Liver (tissue), 8 donors: ENCODE measurements at regions not wholly inside any gene's neighbourhood (a gene's known extent, or its start where the extent isn't known, plus 50 kb on each side); places are given as distances from the start of the nearest gene placed in this dataset.

Experiments
- DNase-seq: peaks from one replicate; pipeline ENCODE4 v3.0.0-alpha.2; 2017; ENCODE audit warnings: low spot score
- H3K27ac ChIP-seq, 2 donors: one replicate each; pipeline ENCODE4 v1.7.0; 2013; ENCODE audit warnings: inconsistent platforms in 2 of 2, low read length in 2 of 2, control low read depth in 1 of 2, low read depth in 1 of 2, mild to moderate bottlenecking in 1 of 2
- H3K27me3 ChIP-seq, 4 donors: one replicate each; pipeline versions ENCODE4 v1.6.1 to v1.7.0; 2013; ENCODE audit warnings: low read length in 3 of 4, inconsistent platforms in 1 of 4, mild to moderate bottlenecking in 1 of 4, moderate library complexity in 1 of 4; ENCODE audit not compliant: control insufficient read depth in 4 of 4, insufficient read depth in 4 of 4
- H3K36me3 ChIP-seq, 4 donors: one replicate each; pipeline versions ENCODE4 v1.6.1 to v1.7.0; 2013; ENCODE audit warnings: low read length in 3 of 4, mild to moderate bottlenecking in 3 of 4, low read depth in 1 of 4, moderate library complexity in 1 of 4; ENCODE audit not compliant: control insufficient read depth in 4 of 4, insufficient read depth in 3 of 4
- H3K4me1 ChIP-seq, 4 donors: one replicate each; pipeline versions ENCODE4 v1.6.1 to v1.7.0; 2013; ENCODE audit warnings: low read length in 3 of 4, mild to moderate bottlenecking in 3 of 4, moderate library complexity in 1 of 4; ENCODE audit not compliant: control insufficient read depth in 4 of 4, insufficient read depth in 4 of 4
- H3K4me3 ChIP-seq, 3 donors: one replicate each; pipeline versions ENCODE4 v1.6.1 to v1.7.0; 2013; ENCODE audit warnings: low read length in 3 of 3, control low read depth in 1 of 3, low read depth in 1 of 3, mild to moderate bottlenecking in 1 of 3
- H3K9ac ChIP-seq, 2 donors: one replicate each; pipeline ENCODE4 v1.7.0; 2013; ENCODE audit warnings: low read length in 2 of 2, mild to moderate bottlenecking in 2 of 2, moderate library complexity in 2 of 2, control low read depth in 1 of 2, low read depth in 1 of 2
- H3K9me3 ChIP-seq, 4 donors: one replicate each; pipeline versions ENCODE4 v1.6.1 to v1.7.0; 2013; ENCODE audit warnings: low read length in 3 of 4; ENCODE audit not compliant: control insufficient read depth in 4 of 4
- CTCF ChIP-seq: fragments of 150-350 bp; IDR thresholded peaks from 2 replicates; pipeline ENCODE4 v1.5.1; 2017; ENCODE audit warnings: improper control_type of control experiment, low read depth, low read length; ENCODE audit not compliant: missing input control
- FOXA1 ChIP-seq: IDR thresholded peaks from 2 replicates; pipeline ENCODE4 v1.6.1; 2016; ENCODE audit warnings: antibody characterized with exemption
- FOXA2 ChIP-seq: IDR thresholded peaks from 2 replicates; pipeline ENCODE4 v1.6.1; 2016; ENCODE audit warnings: antibody characterized with exemption
- HNF4A ChIP-seq, 2 donors: conservative IDR thresholded peaks; 2 replicates each; pipeline ENCODE4 v1.6.1; 2016; ENCODE audit warnings: antibody characterized with exemption in 2 of 2, mild to moderate bottlenecking in 2 of 2
- HNF4G ChIP-seq: IDR thresholded peaks from 2 replicates; pipeline ENCODE4 v1.6.1; 2016; ENCODE audit warnings: antibody characterized with exemption
- JUND ChIP-seq, 2 donors: IDR thresholded peaks; 2 replicates each; pipeline ENCODE4 v1.6.1; 2016; ENCODE audit warnings: antibody characterized with exemption in 2 of 2
- NR2F2 ChIP-seq: IDR thresholded peaks from 2 replicates; pipeline ENCODE4 v1.6.1; 2016; ENCODE audit warnings: antibody characterized with exemption
- RAD21 ChIP-seq, 2 donors: IDR thresholded peaks; 2 replicates each; pipeline ENCODE4 v1.6.1; 2016; ENCODE audit warnings: antibody characterized with exemption in 2 of 2, mild to moderate bottlenecking in 2 of 2
- RXRA ChIP-seq, 2 donors: IDR thresholded peaks; 2 replicates each; pipeline ENCODE4 v1.6.1; 2017 to 2018; ENCODE audit warnings: antibody characterized with exemption in 2 of 2, mild to moderate bottlenecking in 1 of 2
- TAF1 ChIP-seq: conservative IDR thresholded peaks from 2 replicates; pipeline ENCODE4 v1.6.1; 2016; ENCODE audit warnings: antibody characterized with exemption, mild to moderate bottlenecking
- YY1 ChIP-seq: IDR thresholded peaks from 2 replicates; pipeline ENCODE4 v1.6.1; 2016; ENCODE audit warnings: antibody characterized with exemption, mild to moderate bottlenecking
- WGBS: extraction: QIAGEN DNeasy Blood & Tissue Kit; methylation state at CpG from one replicate; pipeline ENCODE4 v1.1.7; 2013; 5-methylcytosine and 5-hydroxymethylcytosine counted together
- TF ChIP-seq, protein P1 (sequence below): IDR thresholded peaks from 2 replicates; pipeline ENCODE4 v1.6.1; 2016; ENCODE audit warnings: antibody characterized with exemption, mild to moderate bottlenecking
- TF ChIP-seq, protein P2 (sequence below): IDR thresholded peaks from 2 replicates; pipeline ENCODE4 v1.6.1; 2016; ENCODE audit warnings: antibody characterized with exemption
- TF ChIP-seq, protein P3 (sequence below): IDR thresholded peaks from 2 replicates; pipeline ENCODE4 v1.6.1; 2016; ENCODE audit warnings: antibody characterized with exemption
- TF ChIP-seq, protein P4 (sequence below): IDR thresholded peaks from 2 replicates; pipeline ENCODE4 v1.6.1; 2016; ENCODE audit warnings: antibody characterized with exemption
- donor health status: healthy.
- donor health status: healthy.
- donor health status: healthy.
- donor health status: healthy.
- donor health status: healthy.

DNA sequence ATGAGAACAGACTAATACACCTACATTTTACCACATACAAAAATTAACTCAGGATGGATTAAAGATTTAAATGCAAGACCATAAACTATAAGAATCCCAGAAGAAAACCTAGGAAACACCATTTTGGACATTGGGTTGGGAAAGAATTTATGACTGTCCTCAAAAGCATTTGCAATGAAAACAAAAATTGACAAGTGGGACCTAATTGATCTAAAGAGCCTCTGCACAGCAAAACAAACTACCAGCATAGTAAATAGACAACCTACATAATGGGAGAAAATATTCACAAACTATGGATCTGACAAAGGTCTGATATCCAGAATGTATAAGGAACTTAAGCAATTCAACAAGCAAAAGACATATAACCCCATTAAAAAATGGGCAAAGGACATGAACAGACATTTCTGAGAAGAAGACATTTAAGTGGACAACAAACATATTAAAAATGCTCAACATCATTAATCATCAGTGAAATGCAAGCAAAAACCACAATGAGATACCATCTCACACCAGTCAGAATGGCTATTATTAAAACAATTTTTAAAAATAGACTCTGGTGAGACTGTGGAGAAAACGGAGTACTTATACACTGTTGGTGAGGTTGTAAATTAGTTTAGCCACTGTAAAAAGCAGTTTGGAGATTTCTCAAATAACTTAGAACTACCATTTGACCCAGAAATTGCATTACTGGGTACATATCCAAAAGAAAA, 221.7 kb upstream of the DIPK2B start:
- no peak for TF ChIP-seq RAD21 (IDR thresholded peaks at IDR 0.05)
- TF ChIP-seq, protein P1, sequence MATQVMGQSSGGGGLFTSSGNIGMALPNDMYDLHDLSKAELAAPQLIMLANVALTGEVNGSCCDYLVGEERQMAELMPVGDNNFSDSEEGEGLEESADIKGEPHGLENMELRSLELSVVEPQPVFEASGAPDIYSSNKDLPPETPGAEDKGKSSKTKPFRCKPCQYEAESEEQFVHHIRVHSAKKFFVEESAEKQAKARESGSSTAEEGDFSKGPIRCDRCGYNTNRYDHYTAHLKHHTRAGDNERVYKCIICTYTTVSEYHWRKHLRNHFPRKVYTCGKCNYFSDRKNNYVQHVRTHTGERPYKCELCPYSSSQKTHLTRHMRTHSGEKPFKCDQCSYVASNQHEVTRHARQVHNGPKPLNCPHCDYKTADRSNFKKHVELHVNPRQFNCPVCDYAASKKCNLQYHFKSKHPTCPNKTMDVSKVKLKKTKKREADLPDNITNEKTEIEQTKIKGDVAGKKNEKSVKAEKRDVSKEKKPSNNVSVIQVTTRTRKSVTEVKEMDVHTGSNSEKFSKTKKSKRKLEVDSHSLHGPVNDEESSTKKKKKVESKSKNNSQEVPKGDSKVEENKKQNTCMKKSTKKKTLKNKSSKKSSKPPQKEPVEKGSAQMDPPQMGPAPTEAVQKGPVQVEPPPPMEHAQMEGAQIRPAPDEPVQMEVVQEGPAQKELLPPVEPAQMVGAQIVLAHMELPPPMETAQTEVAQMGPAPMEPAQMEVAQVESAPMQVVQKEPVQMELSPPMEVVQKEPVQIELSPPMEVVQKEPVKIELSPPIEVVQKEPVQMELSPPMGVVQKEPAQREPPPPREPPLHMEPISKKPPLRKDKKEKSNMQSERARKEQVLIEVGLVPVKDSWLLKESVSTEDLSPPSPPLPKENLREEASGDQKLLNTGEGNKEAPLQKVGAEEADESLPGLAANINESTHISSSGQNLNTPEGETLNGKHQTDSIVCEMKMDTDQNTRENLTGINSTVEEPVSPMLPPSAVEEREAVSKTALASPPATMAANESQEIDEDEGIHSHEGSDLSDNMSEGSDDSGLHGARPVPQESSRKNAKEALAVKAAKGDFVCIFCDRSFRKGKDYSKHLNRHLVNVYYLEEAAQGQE = no peak
- TF ChIP-seq FOXA2 = no peak
- TF ChIP-seq, protein P2, sequence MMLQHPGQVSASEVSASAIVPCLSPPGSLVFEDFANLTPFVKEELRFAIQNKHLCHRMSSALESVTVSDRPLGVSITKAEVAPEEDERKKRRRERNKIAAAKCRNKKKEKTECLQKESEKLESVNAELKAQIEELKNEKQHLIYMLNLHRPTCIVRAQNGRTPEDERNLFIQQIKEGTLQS = no peak
- TF ChIP-seq JUND (IDR thresholded peaks at IDR 0.05) = no peak
- TF ChIP-seq HNF4A (conservative IDR thresholded peaks at IDR 0.05) = no peak
- TF ChIP-seq, protein P3, sequence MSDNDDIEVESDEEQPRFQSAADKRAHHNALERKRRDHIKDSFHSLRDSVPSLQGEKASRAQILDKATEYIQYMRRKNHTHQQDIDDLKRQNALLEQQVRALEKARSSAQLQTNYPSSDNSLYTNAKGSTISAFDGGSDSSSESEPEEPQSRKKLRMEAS = no peak
- TF ChIP-seq RXRA (IDR thresholded peaks at IDR 0.05) = no peak
- TF ChIP-seq NR2F2 = no peak
- TF ChIP-seq HNF4G = no peak
- H3K4me1 ChIP-seq = no peaks in the 10 kb centered on the region
- WGBS = 57% methylated on average over 1 of the region's 1 CpG

GRCh38 chrX:45421806-45422205, 221.1 kb upstream of the DIPK2B start:
- no peaks in the 10 kb centered on the region for H3K4me1 ChIP-seq
- H3K36me3 ChIP-seq = no peaks in the 10 kb centered on the region
- H3K4me3 ChIP-seq = no peak overlapping the region
- WGBS = 79% methylated on average over 2 of the region's 2 CpGs
- no peak for DNase-seq
- no peak for TF ChIP-seq RAD21 (IDR thresholded peaks at IDR 0.05)
- no peak for TF ChIP-seq FOXA1
- no peak for TF ChIP-seq YY1
- no peak for TF ChIP-seq TAF1
- TF ChIP-seq JUND (IDR thresholded peaks at IDR 0.05) = no peak
- no peak for TF ChIP-seq FOXA2
- no peak overlapping the region for H3K9ac ChIP-seq
- no peak overlapping the region for H3K27ac ChIP-seq
- peaks cover 0 to 5% (median 0%) of the 10 kb centered on the region in 4 donors for H3K27me3 ChIP-seq
- H3K9me3 ChIP-seq = no peaks in the 10 kb centered on the region

More for the DNA sequence above, 221.7 kb upstream of the DIPK2B start:
- Histone ChIP-seq H3K4me3 (no peak overlapping the region), H3K27me3 (peaks cover 0 to 5% (median 0%) of the 10 kb centered on the region in 4 donors), H3K27ac (no peak overlapping the region), H3K36me3 (no peaks in the 10 kb centered on the region), H3K9ac (no peak overlapping the region), H3K9me3 (no peaks in the 10 kb centered on the region)
- DNase-seq = no peak

DNA sequence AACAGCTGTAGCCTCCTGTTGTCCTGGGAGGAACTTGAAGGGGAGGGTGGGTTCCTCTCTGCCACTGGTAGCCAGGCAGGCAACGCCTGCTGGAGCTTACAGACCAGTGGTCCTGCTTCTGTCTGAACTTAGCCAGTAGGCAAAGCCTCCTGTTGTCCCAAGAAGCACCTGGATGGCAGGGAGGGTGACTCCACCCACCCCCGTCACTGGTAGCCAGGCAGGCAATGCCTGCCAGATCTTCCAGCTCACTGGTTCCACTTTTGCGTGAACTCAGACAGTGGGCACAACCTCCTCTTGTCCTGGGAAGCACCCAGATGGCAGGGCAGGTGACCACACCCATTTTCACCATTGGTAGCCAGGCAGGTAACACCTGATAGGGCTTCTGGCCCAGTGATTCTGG, 203.5 kb upstream of the DIPK2B start:
- H3K4me1 ChIP-seq = no peaks in the 10 kb centered on the region
- no peaks in the 10 kb centered on the region for H3K36me3 ChIP-seq
- no peak for DNase-seq
- no peak overlapping the region for H3K4me3 ChIP-seq
- H3K27ac ChIP-seq = no peak overlapping the region
- WGBS = 81% methylated on average over 3 of the region's 3 CpGs
- H3K9ac ChIP-seq = no peak overlapping the region
- H3K27me3 ChIP-seq = peaks cover 0 to 4% (median 0%) of the 10 kb centered on the region in 4 donors
- no peaks in the 10 kb centered on the region for H3K9me3 ChIP-seq
- TF ChIP-seq CTCF = no peak
- TF ChIP-seq, protein P4, sequence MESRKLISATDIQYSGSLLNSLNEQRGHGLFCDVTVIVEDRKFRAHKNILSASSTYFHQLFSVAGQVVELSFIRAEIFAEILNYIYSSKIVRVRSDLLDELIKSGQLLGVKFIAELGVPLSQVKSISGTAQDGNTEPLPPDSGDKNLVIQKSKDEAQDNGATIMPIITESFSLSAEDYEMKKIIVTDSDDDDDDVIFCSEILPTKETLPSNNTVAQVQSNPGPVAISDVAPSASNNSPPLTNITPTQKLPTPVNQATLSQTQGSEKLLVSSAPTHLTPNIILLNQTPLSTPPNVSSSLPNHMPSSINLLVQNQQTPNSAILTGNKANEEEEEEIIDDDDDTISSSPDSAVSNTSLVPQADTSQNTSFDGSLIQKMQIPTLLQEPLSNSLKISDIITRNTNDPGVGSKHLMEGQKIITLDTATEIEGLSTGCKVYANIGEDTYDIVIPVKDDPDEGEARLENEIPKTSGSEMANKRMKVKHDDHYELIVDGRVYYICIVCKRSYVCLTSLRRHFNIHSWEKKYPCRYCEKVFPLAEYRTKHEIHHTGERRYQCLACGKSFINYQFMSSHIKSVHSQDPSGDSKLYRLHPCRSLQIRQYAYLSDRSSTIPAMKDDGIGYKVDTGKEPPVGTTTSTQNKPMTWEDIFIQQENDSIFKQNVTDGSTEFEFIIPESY = no peak
- TF ChIP-seq YY1 = no peak
- no peak for TF ChIP-seq RAD21 (IDR thresholded peaks at IDR 0.05)
- no peak for TF ChIP-seq NR2F2
- no peak for TF ChIP-seq HNF4G
- TF ChIP-seq, protein P1 = no peak
- TF ChIP-seq, protein P3 = no peak
- TF ChIP-seq RXRA (IDR thresholded peaks at IDR 0.05) = no peak
- no peak for TF ChIP-seq FOXA2
